ENCODE measurements at regions not wholly inside any gene's neighbourhood (a gene's known extent, or its start where the extent isn't known, plus 50 kb on each side); places are given as distances from the start of the nearest gene placed in this dataset.

DNA sequence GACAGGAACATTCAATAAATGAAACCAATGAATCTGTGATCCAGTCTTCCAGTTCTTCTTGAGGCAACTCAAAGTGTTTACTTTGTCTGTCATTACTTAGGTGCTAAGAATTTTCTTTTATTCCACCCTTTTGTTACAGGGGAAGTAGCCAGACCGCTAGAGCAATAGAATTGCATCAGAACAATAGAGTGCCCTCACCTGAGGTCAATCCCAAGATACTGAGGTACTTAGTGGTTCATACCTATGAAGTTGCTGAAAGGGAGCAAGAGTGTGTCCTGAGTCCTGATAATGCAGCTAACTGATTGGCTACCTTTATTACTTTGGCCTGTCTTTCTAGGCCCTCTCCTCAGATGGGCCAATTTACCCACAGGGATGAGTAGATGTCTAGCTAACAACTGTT lies 359.4 kb upstream of the KCNH7 start:
- TF ChIP-seq POLR2A (IDR thresholded peaks at IDR 0.05) = no peak
- TF ChIP-seq, protein P1, sequence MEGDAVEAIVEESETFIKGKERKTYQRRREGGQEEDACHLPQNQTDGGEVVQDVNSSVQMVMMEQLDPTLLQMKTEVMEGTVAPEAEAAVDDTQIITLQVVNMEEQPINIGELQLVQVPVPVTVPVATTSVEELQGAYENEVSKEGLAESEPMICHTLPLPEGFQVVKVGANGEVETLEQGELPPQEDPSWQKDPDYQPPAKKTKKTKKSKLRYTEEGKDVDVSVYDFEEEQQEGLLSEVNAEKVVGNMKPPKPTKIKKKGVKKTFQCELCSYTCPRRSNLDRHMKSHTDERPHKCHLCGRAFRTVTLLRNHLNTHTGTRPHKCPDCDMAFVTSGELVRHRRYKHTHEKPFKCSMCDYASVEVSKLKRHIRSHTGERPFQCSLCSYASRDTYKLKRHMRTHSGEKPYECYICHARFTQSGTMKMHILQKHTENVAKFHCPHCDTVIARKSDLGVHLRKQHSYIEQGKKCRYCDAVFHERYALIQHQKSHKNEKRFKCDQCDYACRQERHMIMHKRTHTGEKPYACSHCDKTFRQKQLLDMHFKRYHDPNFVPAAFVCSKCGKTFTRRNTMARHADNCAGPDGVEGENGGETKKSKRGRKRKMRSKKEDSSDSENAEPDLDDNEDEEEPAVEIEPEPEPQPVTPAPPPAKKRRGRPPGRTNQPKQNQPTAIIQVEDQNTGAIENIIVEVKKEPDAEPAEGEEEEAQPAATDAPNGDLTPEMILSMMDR (IDR thresholded peaks at IDR 0.05 in 4 of 5, conservative IDR thresholded peaks at IDR 0.05 in 1 of 5) = no peak
- intact Hi-C loops (cut with DNase I; ENCODE audit: low total_unique reads) (no loop called here), in situ Hi-C loops (cut with MboI; ENCODE audit: low sequenced_read_pairs in 4 of 4) (loop anchor here in 1 of 4 donors (25.0 kb wide), 1 partner anchor 1289 kb away; no protein-coding TSS in a partner anchor)
- Histone ChIP-seq H3K27me3 (no peaks in the 10 kb centered on the region), H3K4me1 (no peaks in the 10 kb centered on the region), H3K4me3 (no peak overlapping the region), H3K27ac (no peak overlapping the region), H3K9me3 (no peaks in the 10 kb centered on the region), H3K36me3 (no peaks in the 10 kb centered on the region)
- DNase-seq = no peak
- no peak for ATAC-seq

DNA sequence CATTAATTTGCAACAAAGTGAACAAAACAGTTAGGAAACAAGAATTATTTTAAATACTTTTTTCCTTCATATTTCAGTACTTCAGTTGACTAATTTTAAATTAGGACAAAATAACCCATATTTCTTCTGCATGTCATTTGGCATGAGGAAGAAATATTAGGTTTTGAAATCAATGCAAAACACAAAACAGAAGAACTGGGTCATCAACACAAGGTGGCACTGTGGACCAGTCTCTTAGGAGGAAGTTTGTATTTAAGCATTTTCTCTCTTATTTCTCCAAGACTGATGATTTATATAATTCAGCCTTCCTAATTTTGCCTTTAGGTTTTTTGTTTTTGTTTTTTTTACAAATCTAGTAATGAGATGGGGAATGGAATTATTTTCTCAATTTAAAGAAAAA lies 352.8 kb upstream of the KCNH7 start:
- Histone ChIP-seq H3K4me1 (no peaks in the 10 kb centered on the region), H3K36me3 (no peaks in the 10 kb centered on the region), H3K4me3 (no peak overlapping the region), H3K27me3 (no peaks in the 10 kb centered on the region), H3K9me3 (no peaks in the 10 kb centered on the region), H3K27ac (no peak overlapping the region)
- intact Hi-C loops (cut with DNase I; ENCODE audit: low total_unique reads) (no loop called here), in situ Hi-C loops (cut with MboI; ENCODE audit: low sequenced_read_pairs in 4 of 4) (loop anchor here in 1 of 4 donors (25.0 kb wide), 1 partner anchor 1296 kb away; no protein-coding TSS in a partner anchor)
- TF ChIP-seq, protein P1 (IDR thresholded peaks at IDR 0.05 in 4 of 5, conservative IDR thresholded peaks at IDR 0.05 in 1 of 5) = peak in 3 of 5 experiments; percentile 23 to 43 (median 25)
- TF ChIP-seq POLR2A (IDR thresholded peaks at IDR 0.05) = no peak
- DNase-seq (no peak), ATAC-seq (no peak)

DNA sequence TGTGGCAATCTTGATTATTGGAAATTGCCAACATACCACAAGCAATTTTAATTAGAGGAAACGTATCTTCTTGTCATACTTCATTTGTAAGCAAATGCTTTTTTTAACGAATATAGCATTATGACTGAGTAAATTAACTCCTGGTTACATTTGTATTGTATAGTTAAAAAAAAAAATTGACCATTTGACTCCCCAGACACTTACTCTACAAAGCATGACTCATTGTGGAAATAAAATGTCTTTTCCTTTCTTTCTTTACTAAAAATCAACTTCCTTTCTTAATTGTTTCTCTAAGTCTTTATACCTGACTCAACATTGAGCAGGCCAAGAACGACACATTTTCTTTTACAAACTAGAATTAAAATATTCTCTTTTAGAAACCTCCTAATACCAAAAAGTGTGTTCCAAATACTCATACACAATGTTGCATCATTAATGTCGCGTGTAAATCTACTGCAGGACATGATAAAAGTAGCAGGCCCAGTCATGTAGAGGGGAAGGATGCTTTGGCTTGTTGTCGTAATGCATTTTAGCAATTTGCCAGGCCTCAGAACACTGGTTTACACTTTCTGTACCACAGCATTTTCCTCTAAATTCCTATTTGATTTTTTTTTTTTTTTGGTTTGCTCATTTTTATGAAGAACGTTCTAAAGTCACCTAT lies 349.6 kb upstream of the KCNH7 start:
- no peak overlapping the region for H3K27ac ChIP-seq
- TF ChIP-seq, protein P1 (IDR thresholded peaks at IDR 0.05 in 4 of 5, conservative IDR thresholded peaks at IDR 0.05 in 1 of 5) = no peak
- no peak for TF ChIP-seq POLR2A (IDR thresholded peaks at IDR 0.05)
- H3K4me1 ChIP-seq = no peaks in the 10 kb centered on the region
- intact Hi-C loops (cut with DNase I; ENCODE audit: low total_unique reads) (loop anchor here (10.0 kb wide), 1 partner anchor 1287 kb away; no protein-coding TSS in a partner anchor), in situ Hi-C loops (cut with MboI; ENCODE audit: low sequenced_read_pairs in 4 of 4) (loop anchor here in 1 of 4 donors (25.0 kb wide), 1 partner anchor 1299 kb away; no protein-coding TSS in a partner anchor)
- no peaks in the 10 kb centered on the region for H3K27me3 ChIP-seq
- DNase-seq = no peak
- H3K4me3 ChIP-seq = no peak overlapping the region
- no peaks in the 10 kb centered on the region for H3K36me3 ChIP-seq
- no peaks in the 10 kb centered on the region for H3K9me3 ChIP-seq
- ATAC-seq = no peak

DNA sequence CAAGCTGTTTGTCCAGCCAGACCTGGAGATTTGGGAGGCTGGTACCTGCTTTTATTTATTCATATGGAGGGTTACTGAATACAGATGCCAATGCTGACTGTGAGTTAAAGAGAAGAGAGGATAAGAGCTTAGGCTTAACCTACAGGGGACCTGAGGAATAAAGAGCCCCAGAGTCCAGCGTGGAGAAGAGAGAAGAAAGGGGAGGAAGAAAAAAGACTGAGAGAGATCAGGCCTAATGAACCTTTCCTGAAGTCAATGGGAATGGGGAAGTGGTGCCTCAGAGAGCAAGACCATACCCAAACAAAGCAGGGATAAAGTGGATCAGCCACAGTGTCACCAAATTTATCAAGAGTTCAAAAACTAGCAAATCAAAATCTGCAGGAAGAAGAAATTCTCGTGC lies 348.6 kb upstream of the KCNH7 start:
- in situ Hi-C loops (cut with MboI; ENCODE audit: low sequenced_read_pairs in 4 of 4) (loop anchor here in 1 of 4 donors (25.0 kb wide), 1 partner anchor 1300 kb away; no protein-coding TSS in a partner anchor), intact Hi-C loops (cut with DNase I; ENCODE audit: low total_unique reads) (loop anchor here (10.0 kb wide), 1 partner anchor 1288 kb away; no protein-coding TSS in a partner anchor)
- DNase-seq (no peak), ATAC-seq (no peak)
- no peaks in the 10 kb centered on the region for H3K27me3 ChIP-seq
- TF ChIP-seq POLR2A (IDR thresholded peaks at IDR 0.05) = no peak
- TF ChIP-seq, protein P1 (IDR thresholded peaks at IDR 0.05 in 4 of 5, conservative IDR thresholded peaks at IDR 0.05 in 1 of 5) = no peak
- no peaks in the 10 kb centered on the region for H3K4me1 ChIP-seq
- no peak overlapping the region for H3K27ac ChIP-seq
- H3K4me3 ChIP-seq = no peak overlapping the region
- no peaks in the 10 kb centered on the region for H3K9me3 ChIP-seq
- no peaks in the 10 kb centered on the region for H3K36me3 ChIP-seq
